ENCODE measurements at regions not wholly inside any gene's neighbourhood (a gene's known extent, or its start where the extent isn't known, plus 50 kb on each side); places are given as distances from the start of the nearest gene placed in this dataset.

DNA sequence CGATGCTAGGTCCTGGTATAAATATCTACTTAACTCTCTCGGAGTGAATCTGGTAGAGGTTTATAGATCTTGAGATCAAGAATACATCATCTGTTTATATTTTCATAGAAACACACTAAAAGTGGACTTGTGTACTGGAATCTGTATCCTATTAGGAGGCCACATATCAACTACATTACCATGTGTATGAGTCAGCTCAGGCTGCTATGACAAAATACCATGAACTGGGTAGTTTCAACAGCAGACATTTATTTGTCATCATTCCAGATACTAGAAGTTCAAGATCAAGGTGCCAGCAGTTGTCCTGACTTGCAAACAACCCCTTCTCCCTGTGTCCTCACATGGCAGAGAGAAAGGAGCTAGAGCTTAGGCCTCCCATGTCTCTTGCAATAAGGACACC, 113.9 kb upstream of the PFKP start:
- no peak for TF ChIP-seq POLR2A (IDR thresholded peaks at IDR 0.05)
- TF ChIP-seq, protein P1, sequence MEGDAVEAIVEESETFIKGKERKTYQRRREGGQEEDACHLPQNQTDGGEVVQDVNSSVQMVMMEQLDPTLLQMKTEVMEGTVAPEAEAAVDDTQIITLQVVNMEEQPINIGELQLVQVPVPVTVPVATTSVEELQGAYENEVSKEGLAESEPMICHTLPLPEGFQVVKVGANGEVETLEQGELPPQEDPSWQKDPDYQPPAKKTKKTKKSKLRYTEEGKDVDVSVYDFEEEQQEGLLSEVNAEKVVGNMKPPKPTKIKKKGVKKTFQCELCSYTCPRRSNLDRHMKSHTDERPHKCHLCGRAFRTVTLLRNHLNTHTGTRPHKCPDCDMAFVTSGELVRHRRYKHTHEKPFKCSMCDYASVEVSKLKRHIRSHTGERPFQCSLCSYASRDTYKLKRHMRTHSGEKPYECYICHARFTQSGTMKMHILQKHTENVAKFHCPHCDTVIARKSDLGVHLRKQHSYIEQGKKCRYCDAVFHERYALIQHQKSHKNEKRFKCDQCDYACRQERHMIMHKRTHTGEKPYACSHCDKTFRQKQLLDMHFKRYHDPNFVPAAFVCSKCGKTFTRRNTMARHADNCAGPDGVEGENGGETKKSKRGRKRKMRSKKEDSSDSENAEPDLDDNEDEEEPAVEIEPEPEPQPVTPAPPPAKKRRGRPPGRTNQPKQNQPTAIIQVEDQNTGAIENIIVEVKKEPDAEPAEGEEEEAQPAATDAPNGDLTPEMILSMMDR (IDR thresholded peaks at IDR 0.05) = no peak

Measured in suprapubic skin (tissue), 3 donors.